ENCODE measurements at regions not wholly inside any gene's neighbourhood (a gene's known extent, or its start where the extent isn't known, plus 50 kb on each side); places are given as distances from the start of the nearest gene placed in this dataset.

- no peak for DNase-seq
Observed at GRCh38 chr9:129377181-129377580, 199.1 kb upstream of the IER5L start.

- DNase-seq, result no peak
Observed at GRCh38 chr9:129375845-129376244, 197.8 kb upstream of the IER5L start.

- DNase-seq, result no peak
Observed at GRCh38 chr9:129374651-129375050, 196.6 kb upstream of the IER5L start.

- no peak for DNase-seq
Observed at GRCh38 chr9:129374231-129374630, 196.2 kb upstream of the IER5L start.

GRCh38 chr9:129373361-129373760 is 195.3 kb upstream of the IER5L start:
- DNase-seq, result no peak

- no peak for DNase-seq
Observed at GRCh38 chr9:129370770-129371169, 192.7 kb upstream of the IER5L start.

- no peak for DNase-seq
Observed at GRCh38 chr9:129368444-129368978, 190.4 kb upstream of the IER5L start.

GRCh38 chr9:129367287-129367686 is 189.2 kb upstream of the IER5L start:
- DNase-seq, result no peak

- DNase-seq, result no peak
Observed at GRCh38 chr9:129365196-129365595, 187.1 kb upstream of the IER5L start.

- no peak for DNase-seq
Observed at GRCh38 chr9:129363216-129363873, 185.3 kb upstream of the IER5L start.

- DNase-seq, result no peak
Observed at GRCh38 chr9:129362287-129363000, 184.4 kb upstream of the IER5L start.

- no peak for DNase-seq
Observed at GRCh38 chr9:129361196-129361595, 183.1 kb upstream of the IER5L start.

- no peak for DNase-seq
Observed at GRCh38 chr9:129359916-129360536, 182.0 kb upstream of the IER5L start.

- DNase-seq, result no peak
Observed at GRCh38 chr9:129359162-129359811, 181.2 kb upstream of the IER5L start.

GRCh38 chr9:129358621-129359154 is 180.6 kb upstream of the IER5L start:
- no peak for DNase-seq

- no peak for DNase-seq
Observed at GRCh38 chr9:129357773-129358245, 179.7 kb upstream of the IER5L start.

GRCh38 chr9:129356871-129357772 is 179.1 kb upstream of the IER5L start:
- DNase-seq, result no peak

GRCh38 chr9:129355631-129356030 is 177.6 kb upstream of the IER5L start:
- no peak for DNase-seq

GRCh38 chr9:129354498-129354897 is 176.4 kb upstream of the IER5L start:
- no peak for DNase-seq

- DNase-seq, result no peak
Observed at GRCh38 chr9:129353697-129354336, 175.8 kb upstream of the IER5L start.

- DNase-seq, result no peak
Observed at GRCh38 chr9:129352146-129352865, 174.2 kb upstream of the IER5L start.
